HCT116 (cell line): ENCODE measurements at regions not wholly inside any gene's neighbourhood (a gene's known extent, or its start where the extent isn't known, plus 50 kb on each side); places are given as distances from the start of the nearest gene placed in this dataset.

Source experiments
- ATAC-seq: fragments of 200-7000 bp; cut with Tn5 transposase; 2 replicates; pipeline ENCODE4 v1.9.1; 2020; ENCODE audit warnings: mild to moderate bottlenecking, moderate library complexity
- BruUV-seq: library from RNA; stranded (reverse); fragments of 400-500 nt; replicated peaks from 2 replicates; lab custom pipeline; 2021; lab: Mats Ljungman, UMichigan
- CTCF ChIA-PET: fragments of 300-600 bp; sonication (Branson Sonifier 250); formaldehyde crosslinking; loops from one replicate; lab custom pipeline; 2021; ENCODE audit warnings: antibody characterized with exemption; lab: Charles Lee
- POLR2A ChIA-PET: fragments of 300-600, 350-600 bp; sonication (Branson Sonifier 250); formaldehyde crosslinking; loops from one replicate; lab custom pipeline; 2021; ENCODE audit warnings: antibody characterized with exemption; lab: Charles Lee
- RAD21 ChIA-PET, 2 experiments: fragments of 300-600 bp; sonication (Branson Sonifier 250); formaldehyde crosslinking; loops; one replicate each; lab custom pipeline; 2023; ENCODE audit warnings: low total read pairs in 2 of 2; ENCODE audit not compliant: uncharacterized antibody in 2 of 2, unreplicated experiment in 2 of 2, low non-redundant PET in 1 of 2; lab: Charles Lee
- DNase-seq: peaks from one replicate; pipeline ENCODE4 v3.0.0-alpha.2; 2010; ENCODE audit warnings: low read depth, low spot score
- H2AFZ ChIP-seq: fragments of 200-600 bp; shearing (Covaris generic), sonication (generic); 2 replicates; pipeline ENCODE4 v1.6.1; 2017; ENCODE audit warnings: low read depth, mixed run types, mixed read lengths, antibody characterized with exemption, low read length; ENCODE audit not compliant: poor library complexity, severe bottlenecking
- H3K27ac ChIP-seq: 2 replicates; pipeline ENCODE4 v1.5.1; 2012; ENCODE audit warnings: low read depth, low read length
- H3K27me3 ChIP-seq: fragments of 200-600 bp; sonication (generic); 2 replicates; pipeline ENCODE4 v1.6.1; 2016; ENCODE audit warnings: mixed run types, low read length, mixed read lengths; ENCODE audit not compliant: insufficient read depth
- H3K36me3 ChIP-seq, 2 experiments: fragments of 200-500 bp in 1 of 2; fragments of 200-600 bp in 1 of 2; sonication (Bioruptor generic) in 1 of 2; sonication (generic) in 1 of 2; 2 replicates each; pipeline versions ENCODE4 v1.5.1 to v1.6.1; 2014 to 2016; ENCODE audit warnings: low read length in 2 of 2, inconsistent platforms in 1 of 2, mixed read lengths in 1 of 2, mixed run types in 1 of 2; ENCODE audit not compliant: insufficient read depth in 2 of 2, control insufficient read depth in 1 of 2
- H3K4me1 ChIP-seq, 2 experiments: fragments of 200-600 bp in 1 of 2; sonication (generic) in 1 of 2; 2 replicates each; pipeline versions ENCODE4 v1.5.1 to v1.6.1; 2012 to 2017; ENCODE audit warnings: low read length in 2 of 2, inconsistent platforms in 1 of 2, mild to moderate bottlenecking in 1 of 2, mixed read lengths in 1 of 2, mixed run types in 1 of 2, moderate library complexity in 1 of 2; ENCODE audit not compliant: insufficient read depth in 2 of 2, control insufficient read depth in 1 of 2
- H3K4me2 ChIP-seq: fragments of 200-600 bp; sonication (generic); 2 replicates; pipeline ENCODE4 v1.6.1; 2017; ENCODE audit warnings: mixed run types, low read length, mixed read lengths
- H3K4me3 ChIP-seq, 2 experiments: fragments of 200-600 bp in 1 of 2; sonication (generic) in 1 of 2; replicated peaks in 1 of 2; 2 replicates each; pipeline ENCODE4 v1.5.1; 2011 to 2016; ENCODE audit warnings: low read length in 2 of 2, control low read depth in 1 of 2, low read depth in 1 of 2, mild to moderate bottlenecking in 1 of 2, mixed read lengths in 1 of 2, mixed run types in 1 of 2
- H3K79me2 ChIP-seq: fragments of 200-600 bp; sonication (generic); 2 replicates; pipeline ENCODE4 v1.6.1; 2017; ENCODE audit warnings: mild to moderate bottlenecking, mixed run types, low read length, moderate library complexity, mixed read lengths; ENCODE audit not compliant: insufficient read depth
- H3K9ac ChIP-seq: fragments of 200-600 bp; sonication (generic); 2 replicates; pipeline ENCODE4 v1.6.1; 2016; ENCODE audit warnings: low read length, mixed read lengths
- H3K9me2 ChIP-seq: fragments of 200-600 bp; sonication (generic), shearing (Covaris generic); 2 replicates; pipeline ENCODE4 v1.6.1; 2017; ENCODE audit warnings: mixed run types, mild to moderate bottlenecking, moderate library complexity; ENCODE audit not compliant: insufficient read depth
- H3K9me3 ChIP-seq, 2 experiments: fragments of 200-500 bp in 1 of 2; fragments of 200-600 bp in 1 of 2; sonication (Bioruptor generic) in 1 of 2; sonication (generic) in 1 of 2; 2 replicates each; pipeline ENCODE4 v1.6.1; 2014 to 2017; ENCODE audit warnings: low read length in 2 of 2, mixed read lengths in 2 of 2, inconsistent platforms in 1 of 2, low read depth in 1 of 2, mild to moderate bottlenecking in 1 of 2, mixed run types in 1 of 2, moderate library complexity in 1 of 2; ENCODE audit not compliant: control insufficient read depth in 1 of 2, insufficient read depth in 1 of 2
- H4K20me1 ChIP-seq: fragments of 200-600 bp; sonication (generic), shearing (Covaris generic); 2 replicates; pipeline ENCODE4 v1.6.1; 2017; ENCODE audit warnings: mixed run types, mild to moderate bottlenecking, moderate library complexity; ENCODE audit not compliant: insufficient read depth
- EGR1 ChIP-seq: IDR thresholded peaks from 2 replicates; pipeline ENCODE4 v1.6.1; 2012; ENCODE audit warnings: low read depth
- ELF1 ChIP-seq: IDR thresholded peaks from 2 replicates; pipeline ENCODE4 v1.6.1; 2012; ENCODE audit warnings: low read depth, borderline replicate concordance
- EZH2phosphoT487 ChIP-seq: fragments of 200-600 bp; IDR thresholded peaks from 2 replicates; pipeline ENCODE4 v1.6.1; 2018; ENCODE audit warnings: antibody characterized with exemption, borderline replicate concordance
- JUND ChIP-seq: IDR thresholded peaks from 2 replicates; pipeline ENCODE4 v1.6.1; 2012
- POLR2A ChIP-seq: IDR thresholded peaks from 2 replicates; pipeline ENCODE4 v1.7.0; 2011; ENCODE audit warnings: borderline replicate concordance; ENCODE audit not compliant: insufficient read depth, insufficient read length; ENCODE audit errors: extremely low read depth
- POLR2AphosphoS5 ChIP-seq: IDR thresholded peaks from 2 replicates; pipeline ENCODE4 v1.6.1; 2011; ENCODE audit warnings: mild to moderate bottlenecking, low read depth, low read length, moderate library complexity
- RAD21 ChIP-seq: IDR thresholded peaks from 2 replicates; pipeline ENCODE4 v1.6.1; 2012; ENCODE audit warnings: low read depth, mild to moderate bottlenecking
- SIN3A ChIP-seq: IDR thresholded peaks from 2 replicates; pipeline ENCODE4 v1.6.1; 2012; ENCODE audit warnings: low read depth
- SP1 ChIP-seq: IDR thresholded peaks from 2 replicates; pipeline ENCODE4 v1.6.1; 2012; ENCODE audit warnings: low read depth
- SRF ChIP-seq: IDR thresholded peaks from 2 replicates; pipeline ENCODE4 v1.6.1; 2012; ENCODE audit warnings: low read depth
- TCF7L2 ChIP-seq: IDR thresholded peaks from 2 replicates; pipeline ENCODE4 v1.7.0; 2011; ENCODE audit warnings: borderline replicate concordance, inconsistent platforms; ENCODE audit not compliant: insufficient read depth, insufficient read length; ENCODE audit errors: extremely low read depth
- YY1 ChIP-seq: IDR thresholded peaks from 2 replicates; pipeline ENCODE4 v1.6.1; 2011; ENCODE audit warnings: low read length, low read depth, moderate library complexity, mild to moderate bottlenecking; ENCODE audit not compliant: insufficient replicate concordance; ENCODE audit errors: extremely low read depth
- ZNF274 ChIP-seq: fragments of 200-500 bp; sonication (Bioruptor generic); IDR thresholded peaks from 2 replicates; pipeline ENCODE4 v1.6.1; 2014; ENCODE audit warnings: mild to moderate bottlenecking, low read depth, low read length, inconsistent platforms
- intact Hi-C: fragments of 100-400 bp; cut with micrococcal nuclease; formaldehyde crosslinking; loops from 2 replicates; pipeline ENCODE4 v1.10.0; 2022
- TF ChIP-seq, protein P1 (sequence below): IDR thresholded peaks from 2 replicates; pipeline ENCODE4 v1.6.1; 2012
- TF ChIP-seq, protein P2 (sequence below): IDR thresholded peaks from 2 replicates; pipeline ENCODE4 v1.6.1; 2012
- TF ChIP-seq, protein P3 (sequence below): IDR thresholded peaks from 2 replicates; pipeline ENCODE4 v1.6.1; 2012; ENCODE audit warnings: low read depth

DNA sequence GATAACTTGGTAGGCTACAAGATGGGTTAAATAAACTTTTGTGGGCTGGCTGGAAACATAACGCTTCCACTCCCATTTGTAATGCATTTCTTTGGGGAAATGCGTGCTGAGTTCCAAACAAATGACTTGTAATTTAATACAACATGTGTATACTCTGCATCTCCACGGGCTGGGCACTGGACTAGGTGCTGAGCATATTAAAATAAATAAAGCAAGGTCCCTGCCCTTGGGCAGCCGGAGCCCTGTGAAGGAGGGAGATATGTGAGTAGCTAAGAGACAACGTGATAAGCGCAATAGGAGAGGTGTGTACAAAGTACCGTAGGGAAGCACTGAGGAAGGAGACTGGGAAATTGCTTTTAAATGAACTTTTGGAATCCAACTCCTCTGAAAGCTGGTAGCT, 147.2 kb upstream of the RBPJ start:
- H3K27me3 ChIP-seq = no peaks in the 10 kb centered on the region
- no peak for DNase-seq
- TF ChIP-seq ZNF274 (no peak), TCF7L2 (no peak), POLR2AphosphoS5 (no peak), SIN3A (no peak), JUND (no peak), SRF (no peak), YY1 (no peak)
- TF ChIP-seq, protein P1, sequence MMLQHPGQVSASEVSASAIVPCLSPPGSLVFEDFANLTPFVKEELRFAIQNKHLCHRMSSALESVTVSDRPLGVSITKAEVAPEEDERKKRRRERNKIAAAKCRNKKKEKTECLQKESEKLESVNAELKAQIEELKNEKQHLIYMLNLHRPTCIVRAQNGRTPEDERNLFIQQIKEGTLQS = no peak
- TF ChIP-seq, protein P2, sequence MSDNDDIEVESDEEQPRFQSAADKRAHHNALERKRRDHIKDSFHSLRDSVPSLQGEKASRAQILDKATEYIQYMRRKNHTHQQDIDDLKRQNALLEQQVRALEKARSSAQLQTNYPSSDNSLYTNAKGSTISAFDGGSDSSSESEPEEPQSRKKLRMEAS = no peak
- POLR2A ChIA-PET = no interaction called here
- no peak for ATAC-seq
- CTCF ChIA-PET = interaction anchor here (1.2 to 3.1 kb wide), 2 partner anchors 12 to 91 kb away, joined by 3 to 9 read pairs; no protein-coding TSS in a partner anchor
- H3K4me1 ChIP-seq = no peaks in the 10 kb centered on the region
- no TSS peak for BruUV-seq
- H2AFZ ChIP-seq = no peak overlapping the region
- H3K27ac ChIP-seq = no peak overlapping the region
- intact Hi-C loops = no loop called here
- RAD21 ChIA-PET = no interaction called here
- H4K20me1 ChIP-seq = no peaks in the 10 kb centered on the region
- no peak overlapping the region for H3K9ac ChIP-seq
- H3K9me2 ChIP-seq = no peaks in the 10 kb centered on the region
- H3K79me2 ChIP-seq = no peaks in the 10 kb centered on the region
- no peaks in the 10 kb centered on the region for H3K9me3 ChIP-seq
- H3K4me3 ChIP-seq = no peak overlapping the region
- no peak overlapping the region for H3K4me2 ChIP-seq
- H3K36me3 ChIP-seq = no peaks in the 10 kb centered on the region

DNA sequence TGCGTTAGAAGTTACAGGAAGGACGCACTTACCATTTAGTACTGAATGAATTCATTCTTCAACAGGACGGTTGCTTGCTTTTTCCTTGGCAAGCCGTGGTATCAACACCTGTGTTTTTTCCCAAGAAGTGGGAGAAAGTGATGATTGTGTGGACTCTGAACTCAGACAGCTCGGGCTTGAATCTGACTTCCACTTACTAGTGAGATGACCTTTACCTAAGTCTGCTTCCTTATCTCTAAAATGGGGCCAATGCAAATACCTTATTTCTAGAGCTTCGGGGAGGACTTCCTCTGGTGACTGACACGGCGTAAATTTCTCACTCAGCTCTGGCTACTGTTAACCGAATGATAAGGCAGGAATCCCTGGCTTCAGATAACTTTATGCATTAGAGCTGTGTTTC, 146.8 kb upstream of the RBPJ start:
- Histone ChIP-seq H3K4me2 (no peak overlapping the region), H3K4me1 (no peaks in the 10 kb centered on the region), H3K79me2 (no peaks in the 10 kb centered on the region), H3K4me3 (no peak overlapping the region), H3K9me2 (no peaks in the 10 kb centered on the region), H2AFZ (no peak overlapping the region), H3K9me3 (no peaks in the 10 kb centered on the region), H3K36me3 (no peaks in the 10 kb centered on the region), H3K27ac (no peak overlapping the region), H3K9ac (no peak overlapping the region), H3K27me3 (no peaks in the 10 kb centered on the region), H4K20me1 (no peaks in the 10 kb centered on the region)
- ATAC-seq = no peak
- intact Hi-C loops = no loop called here
- ChIA-PET POLR2A (no interaction called here), CTCF (interaction anchor here (1.2 to 3.1 kb wide), 2 partner anchors 13 to 92 kb away, joined by 3 to 9 read pairs; no protein-coding TSS in a partner anchor), RAD21 (no interaction called here)
- BruUV-seq = no TSS peak
- TF ChIP-seq JUND = no peak
- TF ChIP-seq SIN3A = no peak
- no peak for TF ChIP-seq POLR2AphosphoS5
- no peak for TF ChIP-seq SP1
- TF ChIP-seq, protein P3, sequence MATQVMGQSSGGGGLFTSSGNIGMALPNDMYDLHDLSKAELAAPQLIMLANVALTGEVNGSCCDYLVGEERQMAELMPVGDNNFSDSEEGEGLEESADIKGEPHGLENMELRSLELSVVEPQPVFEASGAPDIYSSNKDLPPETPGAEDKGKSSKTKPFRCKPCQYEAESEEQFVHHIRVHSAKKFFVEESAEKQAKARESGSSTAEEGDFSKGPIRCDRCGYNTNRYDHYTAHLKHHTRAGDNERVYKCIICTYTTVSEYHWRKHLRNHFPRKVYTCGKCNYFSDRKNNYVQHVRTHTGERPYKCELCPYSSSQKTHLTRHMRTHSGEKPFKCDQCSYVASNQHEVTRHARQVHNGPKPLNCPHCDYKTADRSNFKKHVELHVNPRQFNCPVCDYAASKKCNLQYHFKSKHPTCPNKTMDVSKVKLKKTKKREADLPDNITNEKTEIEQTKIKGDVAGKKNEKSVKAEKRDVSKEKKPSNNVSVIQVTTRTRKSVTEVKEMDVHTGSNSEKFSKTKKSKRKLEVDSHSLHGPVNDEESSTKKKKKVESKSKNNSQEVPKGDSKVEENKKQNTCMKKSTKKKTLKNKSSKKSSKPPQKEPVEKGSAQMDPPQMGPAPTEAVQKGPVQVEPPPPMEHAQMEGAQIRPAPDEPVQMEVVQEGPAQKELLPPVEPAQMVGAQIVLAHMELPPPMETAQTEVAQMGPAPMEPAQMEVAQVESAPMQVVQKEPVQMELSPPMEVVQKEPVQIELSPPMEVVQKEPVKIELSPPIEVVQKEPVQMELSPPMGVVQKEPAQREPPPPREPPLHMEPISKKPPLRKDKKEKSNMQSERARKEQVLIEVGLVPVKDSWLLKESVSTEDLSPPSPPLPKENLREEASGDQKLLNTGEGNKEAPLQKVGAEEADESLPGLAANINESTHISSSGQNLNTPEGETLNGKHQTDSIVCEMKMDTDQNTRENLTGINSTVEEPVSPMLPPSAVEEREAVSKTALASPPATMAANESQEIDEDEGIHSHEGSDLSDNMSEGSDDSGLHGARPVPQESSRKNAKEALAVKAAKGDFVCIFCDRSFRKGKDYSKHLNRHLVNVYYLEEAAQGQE = no peak
- TF ChIP-seq, protein P2 = no peak
- no peak for TF ChIP-seq EGR1
- TF ChIP-seq POLR2A = no peak
- no peak for TF ChIP-seq RAD21
- TF ChIP-seq EZH2phosphoT487 = no peak
- TF ChIP-seq SRF = no peak
- no peak for TF ChIP-seq ELF1
- no peak for TF ChIP-seq YY1
- no peak for DNase-seq
